ENCODE measurements at regions not wholly inside any gene's neighbourhood (a gene's known extent, or its start where the extent isn't known, plus 50 kb on each side); places are given as distances from the start of the nearest gene placed in this dataset.

DNA sequence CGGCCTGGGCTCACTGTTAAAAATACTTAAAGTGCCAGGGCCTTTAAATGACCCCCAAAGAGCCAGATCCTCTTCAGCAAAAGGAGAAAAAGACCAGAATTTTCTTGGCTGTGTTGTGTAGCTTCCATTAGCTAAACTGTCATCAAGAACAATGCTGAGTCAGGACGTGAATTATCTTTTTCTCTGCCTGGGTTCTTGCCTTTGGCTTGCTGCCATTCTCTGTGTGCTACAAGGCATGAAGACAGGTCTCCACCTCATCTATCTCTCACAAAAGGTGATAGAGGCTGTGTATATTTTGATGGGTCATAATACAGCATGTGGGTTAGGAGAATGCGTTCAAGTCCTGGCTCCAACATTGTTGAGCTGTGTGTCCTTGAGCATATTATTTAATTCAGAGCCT is 52.4 kb upstream of the SELENOK start:
- DNase-seq = no peak

GRCh38 chr3:53941950-53942349 is 50.3 kb upstream of the SELENOK start:
- no peak for DNase-seq

Measured in SIG-M5 (cell line).